Islet of Langerhans (tissue), 1 donor: ENCODE measurements at regions not wholly inside any gene's neighbourhood (a gene's known extent, or its start where the extent isn't known, plus 50 kb on each side); places are given as distances from the start of the nearest gene placed in this dataset.

Experiments
- FAIRE-seq: peaks from one replicate; lab custom pipeline; 2011; peaks lifted over from hg19 to GRCh38; lab: Jason Lieb, UNC

- FAIRE-seq, result no peak
These were observed 72.0 kb upstream of the COL24A1 start for GRCh38 chr1:86228546-86228945.

GRCh38 chr1:86227026-86227425 lies 70.5 kb upstream of the COL24A1 start:
- FAIRE-seq, result no peak

GRCh38 chr1:86226204-86226603 lies 69.6 kb upstream of the COL24A1 start:
- FAIRE-seq, result no peak

- FAIRE-seq, result no peak
These were observed 68.2 kb upstream of the COL24A1 start for GRCh38 chr1:86224651-86225310.

GRCh38 chr1:86218859-86219258 lies 62.3 kb upstream of the COL24A1 start:
- FAIRE-seq, result no peak

- FAIRE-seq, result no peak
These were observed 58.0 kb upstream of the COL24A1 start for GRCh38 chr1:86214605-86215004.

GRCh38 chr1:86209346-86209745 lies 52.8 kb upstream of the COL24A1 start:
- no peak for FAIRE-seq

- no peak for FAIRE-seq
These were observed 50.8 kb upstream of the COL24A1 start for GRCh38 chr1:86207323-86207722.
